Hematopoietic multipotent progenitor cell treated with erythropoietin and hydrocortisone succinate and interleukin-3 and kit ligand, for 8 days (in vitro differentiated cells): ENCODE measurements at regions not wholly inside any gene's neighbourhood (a gene's known extent, or its start where the extent isn't known, plus 50 kb on each side); places are given as distances from the start of the nearest gene placed in this dataset.
"Not testable (repeated sequence)": the region's sequence is repeated elsewhere in the genome, so short reads cannot be mapped to it uniquely, and the experiment has no call there.

Experiments
- DNase-seq: peaks from one replicate; pipeline ENCODE4 v3.0.0-alpha.2; 2015

GRCh38 chr2:57372237-57372984 is 674.2 kb upstream of the VRK2 start:
- DNase-seq, result no peak

GRCh38 chr2:57373530-57373929 is 673.1 kb upstream of the VRK2 start:
- no peak for DNase-seq

- no peak for DNase-seq
Measured at GRCh38 chr2:57376985-57377384, 669.6 kb upstream of the VRK2 start.

- DNase-seq, result no peak
Measured at GRCh38 chr2:57386305-57386704, 660.3 kb upstream of the VRK2 start.

- DNase-seq, result no peak
Measured at GRCh38 chr2:57396355-57397098, 650.1 kb upstream of the VRK2 start.

GRCh38 chr2:57397550-57398360 is 648.9 kb upstream of the VRK2 start:
- DNase-seq, result no peak

- DNase-seq, result no peak
Measured at GRCh38 chr2:57399057-57399456, 647.5 kb upstream of the VRK2 start.

- no peak for DNase-seq
Measured at GRCh38 chr2:57402096-57402495, 644.5 kb upstream of the VRK2 start.

- DNase-seq, result no peak
Measured at GRCh38 chr2:57402755-57403154, 643.9 kb upstream of the VRK2 start.

GRCh38 chr2:57407772-57408201 is 638.8 kb upstream of the VRK2 start:
- DNase-seq, result no peak

GRCh38 chr2:57408587-57408986 is 638.0 kb upstream of the VRK2 start:
- DNase-seq, result no peak

- no peak for DNase-seq
Measured at GRCh38 chr2:57417007-57417406, 629.6 kb upstream of the VRK2 start.

GRCh38 chr2:57418859-57419346 is 627.7 kb upstream of the VRK2 start:
- DNase-seq, result not testable (repeated sequence)

GRCh38 chr2:57429831-57430230 is 616.8 kb upstream of the VRK2 start:
- DNase-seq, result no peak

- no peak for DNase-seq
Measured at GRCh38 chr2:57432528-57432927, 614.1 kb upstream of the VRK2 start.

GRCh38 chr2:57434441-57434840 is 612.2 kb upstream of the VRK2 start:
- no peak for DNase-seq

GRCh38 chr2:57434972-57435371 is 611.6 kb upstream of the VRK2 start:
- no peak for DNase-seq

GRCh38 chr2:57437077-57437476 is 609.5 kb upstream of the VRK2 start:
- DNase-seq, result no peak

- no peak for DNase-seq
Measured at GRCh38 chr2:57440437-57440836, 606.2 kb upstream of the VRK2 start.

GRCh38 chr2:57443086-57443485 is 603.5 kb upstream of the VRK2 start:
- DNase-seq, result no peak

GRCh38 chr2:57443973-57444521 is 602.6 kb upstream of the VRK2 start:
- no peak for DNase-seq

- DNase-seq, result no peak
Measured at GRCh38 chr2:57444752-57445430, 601.7 kb upstream of the VRK2 start.
